ENCODE measurements at regions not wholly inside any gene's neighbourhood (a gene's known extent, or its start where the extent isn't known, plus 50 kb on each side); places are given as distances from the start of the nearest gene placed in this dataset.

- Histone ChIP-seq H3K9ac (ENCODE audit: low read length) (no peak overlapping the region), H3K18ac (ENCODE audit: low read depth in 1 of 2, low read length in 2 of 2) (no peak overlapping the region), H3K27me3 (ENCODE audit: control insufficient read depth in 1 of 2, insufficient read depth in 1 of 2, low read length in 2 of 2) (peaks cover 8 to 15% of the 10 kb centered on the region in 2 experiments), H3K79me1 (replicated peaks; ENCODE audit: low read length, poor library complexity, severe bottlenecking) (no peaks in the 10 kb centered on the region), H2BK15ac (ENCODE audit: low read depth, poor library complexity, severe bottlenecking) (no peak overlapping the region), H4K91ac (ENCODE audit: low read length) (no peak overlapping the region), H4K8ac (ENCODE audit: low read length) (no peak overlapping the region), H3K23ac (ENCODE audit: low read length in 2 of 2) (no peak overlapping the region), H3K9me3 (ENCODE audit: control insufficient read depth, low read length) (no peaks in the 10 kb centered on the region), H2BK5ac (ENCODE audit: low read depth, low read length, poor library complexity, severe bottlenecking) (no peak overlapping the region), H2BK120ac (ENCODE audit: low read depth, low read length) (no peak overlapping the region), H2AK5ac (ENCODE audit: low read length, severe bottlenecking) (no peak overlapping the region), H3K4me2 (ENCODE audit: low read length, poor library complexity, severe bottlenecking) (no peak overlapping the region), H3K4me3 (ENCODE audit: insufficient read depth in 1 of 2, low read depth in 1 of 2, low read length in 2 of 2) (no peak overlapping the region), H3K4ac (ENCODE audit: low read depth in 1 of 2, low read length in 2 of 2) (no peak overlapping the region), H2BK12ac (ENCODE audit: low read length in 2 of 2) (no peak overlapping the region), H2AFZ (ENCODE audit: low read depth, low read length) (no peak overlapping the region), H3K27ac (ENCODE audit: low read length, poor library complexity, severe bottlenecking) (no peak overlapping the region), H3K14ac (ENCODE audit: low read length in 2 of 2) (no peak overlapping the region), H3K4me1 (ENCODE audit: control insufficient read depth, insufficient read depth, low read depth, low read length) (no peaks in the 10 kb centered on the region), H3K36me3 (ENCODE audit: control insufficient read depth in 1 of 2, insufficient read depth in 2 of 2, low read depth in 1 of 2, low read length in 2 of 2) (no peaks in the 10 kb centered on the region)
- no peak for DNase-seq
- 91% methylated on average over 10 of the region's 10 CpGs for WGBS
Measured at GRCh38 chr20:22861990-22862389, 173.1 kb upstream of the SSTR4 start.

DNA sequence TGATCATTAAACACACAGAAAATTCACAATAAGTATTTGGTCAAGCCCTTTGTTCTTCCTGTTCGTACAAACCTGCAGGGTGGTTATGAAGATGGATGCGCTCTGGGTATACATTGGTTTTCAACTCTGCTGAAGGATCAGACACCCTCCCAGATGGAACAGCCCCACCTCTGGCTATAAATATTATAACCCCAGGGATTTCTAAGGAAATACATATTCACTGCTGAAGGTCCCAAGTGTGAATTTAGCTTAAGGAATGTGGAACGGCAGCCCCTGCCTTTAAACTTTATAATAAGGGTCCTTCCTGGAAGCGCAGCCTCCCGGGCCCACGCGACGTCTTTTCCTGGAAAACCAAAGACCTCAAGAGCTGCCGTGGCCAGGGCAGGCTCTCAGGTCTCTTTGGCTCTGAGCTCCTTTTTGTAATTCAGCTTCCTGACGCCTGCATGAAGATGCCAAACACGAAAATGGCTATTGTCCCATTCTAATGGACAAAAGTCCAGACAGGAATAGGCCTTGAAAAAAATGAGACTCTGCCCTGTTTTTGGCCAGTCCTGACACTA is 172.4 kb upstream of the SSTR4 start:
- Histone ChIP-seq H2BK12ac (ENCODE audit: low read length in 2 of 2) (no peak overlapping the region), H3K27me3 (ENCODE audit: control insufficient read depth in 1 of 2, insufficient read depth in 1 of 2, low read length in 2 of 2) (peaks cover 8 to 15% of the 10 kb centered on the region in 2 experiments), H3K18ac (ENCODE audit: low read depth in 1 of 2, low read length in 2 of 2) (no peak overlapping the region), H2BK15ac (ENCODE audit: low read depth, poor library complexity, severe bottlenecking) (no peak overlapping the region), H3K14ac (ENCODE audit: low read length in 2 of 2) (no peak overlapping the region), H4K8ac (ENCODE audit: low read length) (no peak overlapping the region), H4K91ac (ENCODE audit: low read length) (no peak overlapping the region), H2AK5ac (ENCODE audit: low read length, severe bottlenecking) (no peak overlapping the region), H3K36me3 (ENCODE audit: control insufficient read depth in 1 of 2, insufficient read depth in 2 of 2, low read depth in 1 of 2, low read length in 2 of 2) (no peaks in the 10 kb centered on the region), H3K23ac (ENCODE audit: low read length in 2 of 2) (no peak overlapping the region), H3K4me2 (ENCODE audit: low read length, poor library complexity, severe bottlenecking) (no peak overlapping the region), H2BK120ac (ENCODE audit: low read depth, low read length) (no peak overlapping the region), H3K4ac (ENCODE audit: low read depth in 1 of 2, low read length in 2 of 2) (no peak overlapping the region), H3K4me3 (ENCODE audit: insufficient read depth in 1 of 2, low read depth in 1 of 2, low read length in 2 of 2) (no peak overlapping the region), H3K9me3 (ENCODE audit: control insufficient read depth, low read length) (no peaks in the 10 kb centered on the region), H3K4me1 (ENCODE audit: control insufficient read depth, insufficient read depth, low read depth, low read length) (no peaks in the 10 kb centered on the region), H3K9ac (ENCODE audit: low read length) (no peak overlapping the region), H2AFZ (ENCODE audit: low read depth, low read length) (no peak overlapping the region), H3K27ac (ENCODE audit: low read length, poor library complexity, severe bottlenecking) (no peak overlapping the region), H2BK5ac (ENCODE audit: low read depth, low read length, poor library complexity, severe bottlenecking) (no peak overlapping the region), H3K79me1 (replicated peaks; ENCODE audit: low read length, poor library complexity, severe bottlenecking) (no peaks in the 10 kb centered on the region)
- WGBS, result 87% methylated on average over 11 of the region's 11 CpGs
- DNase-seq, result no peak

GRCh38 chr20:22863826-22864225 is 171.3 kb upstream of the SSTR4 start:
- no peak overlapping the region for H2AFZ ChIP-seq (ENCODE audit: low read depth, low read length)
- H3K4me2 ChIP-seq (ENCODE audit: low read length, poor library complexity, severe bottlenecking), result no peak overlapping the region
- H4K8ac ChIP-seq (ENCODE audit: low read length), result no peak overlapping the region
- no peak overlapping the region for H2BK120ac ChIP-seq (ENCODE audit: low read depth, low read length)
- no peak overlapping the region for H3K4ac ChIP-seq (ENCODE audit: low read depth in 1 of 2, low read length in 2 of 2)
- H3K4me1 ChIP-seq (ENCODE audit: control insufficient read depth, insufficient read depth, low read depth, low read length), result no peaks in the 10 kb centered on the region
- peaks cover 8 to 15% of the 10 kb centered on the region in 2 experiments for H3K27me3 ChIP-seq (ENCODE audit: control insufficient read depth in 1 of 2, insufficient read depth in 1 of 2, low read length in 2 of 2)
- H3K23ac ChIP-seq (ENCODE audit: low read length in 2 of 2), result no peak overlapping the region
- H2BK5ac ChIP-seq (ENCODE audit: low read depth, low read length, poor library complexity, severe bottlenecking), result no peak overlapping the region
- H3K4me3 ChIP-seq (ENCODE audit: insufficient read depth in 1 of 2, low read depth in 1 of 2, low read length in 2 of 2), result no peak overlapping the region
- no peak overlapping the region for H2AK5ac ChIP-seq (ENCODE audit: low read length, severe bottlenecking)
- no peaks in the 10 kb centered on the region for H3K79me1 ChIP-seq (replicated peaks; ENCODE audit: low read length, poor library complexity, severe bottlenecking)
- no peak overlapping the region for H3K9ac ChIP-seq (ENCODE audit: low read length)
- no peak overlapping the region for H4K91ac ChIP-seq (ENCODE audit: low read length)
- no peaks in the 10 kb centered on the region for H3K36me3 ChIP-seq (ENCODE audit: control insufficient read depth in 1 of 2, insufficient read depth in 2 of 2, low read depth in 1 of 2, low read length in 2 of 2)
- no peak overlapping the region for H3K18ac ChIP-seq (ENCODE audit: low read depth in 1 of 2, low read length in 2 of 2)
- no peaks in the 10 kb centered on the region for H3K9me3 ChIP-seq (ENCODE audit: control insufficient read depth, low read length)
- H2BK15ac ChIP-seq (ENCODE audit: low read depth, poor library complexity, severe bottlenecking), result no peak overlapping the region
- WGBS, result 40% methylated on average over 4 of the region's 4 CpGs
- no peak overlapping the region for H3K27ac ChIP-seq (ENCODE audit: low read length, poor library complexity, severe bottlenecking)
- H2BK12ac ChIP-seq (ENCODE audit: low read length in 2 of 2), result no peak overlapping the region
- DNase-seq, result no peak
- no peak overlapping the region for H3K14ac ChIP-seq (ENCODE audit: low read length in 2 of 2)

GRCh38 chr20:22866812-22867341 is 168.2 kb upstream of the SSTR4 start:
- Histone ChIP-seq H2BK120ac (ENCODE audit: low read depth, low read length) (no peak overlapping the region), H3K79me1 (replicated peaks; ENCODE audit: low read length, poor library complexity, severe bottlenecking) (no peaks in the 10 kb centered on the region), H3K4ac (ENCODE audit: low read depth in 1 of 2, low read length in 2 of 2) (no peak overlapping the region), H3K27me3 (ENCODE audit: control insufficient read depth in 1 of 2, insufficient read depth in 1 of 2, low read length in 2 of 2) (peaks cover 8 to 11% of the 10 kb centered on the region in 2 experiments), H3K9me3 (ENCODE audit: control insufficient read depth, low read length) (no peaks in the 10 kb centered on the region), H3K27ac (ENCODE audit: low read length, poor library complexity, severe bottlenecking) (no peak overlapping the region), H4K8ac (ENCODE audit: low read length) (no peak overlapping the region), H3K4me3 (ENCODE audit: insufficient read depth in 1 of 2, low read depth in 1 of 2, low read length in 2 of 2) (no peak overlapping the region), H3K23ac (ENCODE audit: low read length in 2 of 2) (no peak overlapping the region), H3K4me2 (ENCODE audit: low read length, poor library complexity, severe bottlenecking) (no peak overlapping the region), H2AK5ac (ENCODE audit: low read length, severe bottlenecking) (no peak overlapping the region), H4K91ac (ENCODE audit: low read length) (no peak overlapping the region), H2AFZ (ENCODE audit: low read depth, low read length) (no peak overlapping the region), H2BK12ac (ENCODE audit: low read length in 2 of 2) (no peak overlapping the region), H2BK5ac (ENCODE audit: low read depth, low read length, poor library complexity, severe bottlenecking) (no peak overlapping the region), H2BK15ac (ENCODE audit: low read depth, poor library complexity, severe bottlenecking) (no peak overlapping the region), H3K36me3 (ENCODE audit: control insufficient read depth in 1 of 2, insufficient read depth in 2 of 2, low read depth in 1 of 2, low read length in 2 of 2) (no peaks in the 10 kb centered on the region), H3K4me1 (ENCODE audit: control insufficient read depth, insufficient read depth, low read depth, low read length) (no peaks in the 10 kb centered on the region), H3K18ac (ENCODE audit: low read depth in 1 of 2, low read length in 2 of 2) (no peak overlapping the region), H3K9ac (ENCODE audit: low read length) (peak overlapping the region; percentile 42), H3K14ac (ENCODE audit: low read length in 2 of 2) (no peak overlapping the region)
- WGBS, result 11% methylated on average over 1 of the region's 2 CpGs
- peak; percentile 28 for DNase-seq

All from mesenchymal stem cell (in vitro differentiated cells and primary cell).